Dendritic cell treated with granulocyte-macrophage colony-stimulating factor and Interleukin-4, amounts not matched to agents 40 ng/mL and 50 ng/mL, for 4 days (primary cell): ENCODE measurements at regions not wholly inside any gene's neighbourhood (a gene's known extent, or its start where the extent isn't known, plus 50 kb on each side); places are given as distances from the start of the nearest gene placed in this dataset.
"Not testable (repeated sequence)": the region's sequence is repeated elsewhere in the genome, so short reads cannot be mapped to it uniquely, and the experiment has no call there.

Experiments used
- H3K27ac Mint-ChIP-seq: one replicate; pipeline ENCODE4 v1.8.0; 2022; ENCODE audit warnings: mild to moderate bottlenecking, mixed read lengths
- H3K27me3 Mint-ChIP-seq: one replicate; pipeline ENCODE4 v1.8.0; 2022; ENCODE audit warnings: mild to moderate bottlenecking, mixed read lengths
- H3K36me3 Mint-ChIP-seq: one replicate; pipeline ENCODE4 v1.8.0; 2022; ENCODE audit warnings: low read depth, mixed read lengths
- H3K4me1 Mint-ChIP-seq: one replicate; pipeline ENCODE4 v1.8.0; 2022; ENCODE audit warnings: low read depth, mixed read lengths
- H3K4me3 Mint-ChIP-seq: one replicate; pipeline ENCODE4 v1.8.0; 2022; ENCODE audit warnings: mild to moderate bottlenecking, moderate library complexity, mixed read lengths
- H3K9me3 Mint-ChIP-seq: one replicate; pipeline ENCODE4 v1.8.0; 2022; ENCODE audit warnings: mixed read lengths
- intact Hi-C: fragments of 100-400 bp; cut with micrococcal nuclease; formaldehyde crosslinking; loops from one replicate; pipeline ENCODE4 v1.15.0; 2022

GRCh38 chr1:117314951-117315350, 52.3 kb upstream of the MAN1A2 start:
- H3K36me3 Mint-ChIP-seq, intact Hi-C loops, H3K4me1 Mint-ChIP-seq, H3K4me3 Mint-ChIP-seq, H3K9me3 Mint-ChIP-seq, H3K27ac Mint-ChIP-seq, H3K27me3 Mint-ChIP-seq: not testable (repeated sequence)

DNA sequence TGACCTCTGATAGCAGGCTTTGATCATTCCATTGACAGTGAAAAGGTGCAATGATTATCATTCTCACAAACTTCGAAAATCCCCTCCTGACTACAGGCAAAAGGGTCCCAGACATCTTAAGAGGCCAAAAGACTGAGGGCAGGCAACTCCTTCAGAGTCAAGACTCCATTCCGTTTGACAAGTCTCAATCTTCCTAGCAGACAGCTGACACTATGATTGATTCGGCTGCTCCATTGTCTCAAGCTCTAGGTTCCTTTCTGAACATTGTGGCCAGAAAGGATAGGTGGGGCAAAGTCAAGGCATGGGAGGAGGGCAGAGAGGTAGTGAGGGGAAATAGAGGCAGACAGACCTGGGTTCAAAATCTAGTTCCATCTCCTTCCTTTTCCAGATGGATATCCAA, 53.7 kb upstream of the MAN1A2 start:
- Mint-ChIP-seq H3K4me3 (no peak overlapping the region), H3K27ac (no peak overlapping the region), H3K36me3 (no peaks in the 10 kb centered on the region), H3K9me3 (no peaks in the 10 kb centered on the region), H3K4me1 (no peaks in the 10 kb centered on the region), H3K27me3 (no peaks in the 10 kb centered on the region)
- intact Hi-C loops, result no loop called here

GRCh38 chr1:117312453-117313138, 54.7 kb upstream of the MAN1A2 start:
- H3K27ac Mint-ChIP-seq, result no peak overlapping the region
- no peaks in the 10 kb centered on the region for H3K9me3 Mint-ChIP-seq
- H3K36me3 Mint-ChIP-seq, result no peaks in the 10 kb centered on the region
- no peaks in the 10 kb centered on the region for H3K27me3 Mint-ChIP-seq
- no peaks in the 10 kb centered on the region for H3K4me1 Mint-ChIP-seq
- H3K4me3 Mint-ChIP-seq, result no peak overlapping the region
- intact Hi-C loops, result no loop called here

GRCh38 chr1:117308311-117308916, 58.8 kb upstream of the MAN1A2 start:
- no peaks in the 10 kb centered on the region for H3K27me3 Mint-ChIP-seq
- H3K4me1 Mint-ChIP-seq, result no peaks in the 10 kb centered on the region

GRCh38 chr1:117301901-117302300, 65.3 kb upstream of the MAN1A2 start:
- Mint-ChIP-seq H3K36me3 (no peaks in the 10 kb centered on the region), H3K27me3 (no peaks in the 10 kb centered on the region), H3K4me1 (no peaks in the 10 kb centered on the region), H3K9me3 (no peaks in the 10 kb centered on the region), H3K27ac (no peak overlapping the region), H3K4me3 (no peak overlapping the region)
- intact Hi-C loops, result no loop called here

More at GRCh38 chr1:117308311-117308916, 58.8 kb upstream of the MAN1A2 start:
- intact Hi-C loops, result no loop called here
- H3K9me3 Mint-ChIP-seq, result no peaks in the 10 kb centered on the region
- no peak overlapping the region for H3K4me3 Mint-ChIP-seq
- H3K27ac Mint-ChIP-seq, result no peak overlapping the region
- no peaks in the 10 kb centered on the region for H3K36me3 Mint-ChIP-seq

- intact Hi-C loops, H3K9me3 Mint-ChIP-seq, H3K4me3 Mint-ChIP-seq, H3K27ac Mint-ChIP-seq, H3K36me3 Mint-ChIP-seq, H3K4me1 Mint-ChIP-seq, H3K27me3 Mint-ChIP-seq: not testable (repeated sequence)
Observed at GRCh38 chr1:117300183-117300582, 67.1 kb upstream of the MAN1A2 start.

GRCh38 chr1:117295001-117295400, 72.2 kb upstream of the MAN1A2 start:
- Mint-ChIP-seq H3K27me3 (no peaks in the 10 kb centered on the region), H3K36me3 (no peaks in the 10 kb centered on the region)
- intact Hi-C loops, result no loop called here

DNA sequence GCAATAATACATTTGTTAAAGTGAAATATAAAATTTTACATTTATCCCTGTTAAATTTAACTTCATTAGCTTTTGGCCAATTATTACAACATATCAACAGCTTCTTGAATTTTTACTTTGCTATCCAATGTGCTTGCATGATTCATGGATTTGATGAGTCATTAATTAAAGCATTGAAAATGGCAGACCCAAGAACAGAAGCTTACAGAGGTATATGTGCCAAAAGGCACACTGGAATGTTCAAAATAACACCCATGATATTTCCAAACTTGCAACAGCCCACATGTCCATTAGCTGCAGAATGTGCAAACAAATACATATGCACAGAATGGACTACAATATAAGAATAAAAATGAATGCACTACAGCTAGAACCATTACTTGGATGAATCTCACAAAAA, 76.4 kb upstream of the MAN1A2 start:
- Mint-ChIP-seq H3K27ac (no peak overlapping the region), H3K9me3 (no peaks in the 10 kb centered on the region), H3K4me3 (no peak overlapping the region), H3K36me3 (no peaks in the 10 kb centered on the region), H3K27me3 (peaks cover 2% of the 10 kb centered on the region), H3K4me1 (no peaks in the 10 kb centered on the region)
- intact Hi-C loops, result no loop called here

More at GRCh38 chr1:117295001-117295400, 72.2 kb upstream of the MAN1A2 start:
- no peak overlapping the region for H3K27ac Mint-ChIP-seq
- no peak overlapping the region for H3K4me3 Mint-ChIP-seq
- no peaks in the 10 kb centered on the region for H3K9me3 Mint-ChIP-seq
- no peaks in the 10 kb centered on the region for H3K4me1 Mint-ChIP-seq

DNA sequence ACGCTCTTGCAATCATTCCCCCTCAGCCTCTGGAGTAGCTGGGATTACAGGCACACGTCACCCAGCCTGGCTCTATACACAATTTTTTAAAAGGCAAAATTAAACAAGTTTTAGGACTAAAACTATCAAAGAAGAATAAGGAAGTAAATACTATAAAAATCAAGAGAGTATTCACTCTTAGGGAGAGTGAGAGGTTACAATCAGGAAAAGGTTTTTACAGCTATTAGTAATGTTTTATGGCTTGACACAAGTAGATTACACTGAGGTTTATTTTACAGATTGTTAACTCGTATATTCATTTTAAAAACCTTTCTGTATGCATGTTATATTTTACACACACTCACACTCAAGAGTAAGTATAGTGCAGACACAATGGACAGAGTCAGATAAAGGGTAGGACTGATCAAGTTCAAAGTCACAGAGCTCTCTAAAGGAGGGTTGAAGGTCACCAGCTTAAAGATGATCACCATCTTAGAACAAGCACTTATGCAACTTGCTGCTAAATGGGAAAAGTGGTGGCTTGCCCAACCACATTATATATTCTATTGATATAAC, 77.9 kb upstream of the MAN1A2 start:
- no peak overlapping the region for H3K27ac Mint-ChIP-seq
- no peaks in the 10 kb centered on the region for H3K9me3 Mint-ChIP-seq
- H3K4me1 Mint-ChIP-seq, result no peaks in the 10 kb centered on the region

GRCh38 chr1:117286562-117286961, 75.8 kb upstream of the VTCN1 start:
- Mint-ChIP-seq H3K36me3 (no peaks in the 10 kb centered on the region), H3K4me3 (no peak overlapping the region), H3K4me1 (no peaks in the 10 kb centered on the region), H3K27ac (no peak overlapping the region), H3K9me3 (no peaks in the 10 kb centered on the region), H3K27me3 (peaks cover 2% of the 10 kb centered on the region)
- intact Hi-C loops, result no loop called here

More for the DNA sequence above, 77.9 kb upstream of the MAN1A2 start:
- intact Hi-C loops, result no loop called here
- H3K27me3 Mint-ChIP-seq, result peaks cover 2% of the 10 kb centered on the region
- no peak overlapping the region for H3K4me3 Mint-ChIP-seq
- no peaks in the 10 kb centered on the region for H3K36me3 Mint-ChIP-seq

- intact Hi-C loops, result no loop called here
- Mint-ChIP-seq H3K4me3 (no peak overlapping the region), H3K27me3 (peaks cover 2% of the 10 kb centered on the region), H3K4me1 (no peaks in the 10 kb centered on the region), H3K27ac (no peak overlapping the region), H3K9me3 (no peaks in the 10 kb centered on the region), H3K36me3 (no peaks in the 10 kb centered on the region)
Observed at GRCh38 chr1:117286145-117286544, 75.4 kb upstream of the VTCN1 start.

DNA sequence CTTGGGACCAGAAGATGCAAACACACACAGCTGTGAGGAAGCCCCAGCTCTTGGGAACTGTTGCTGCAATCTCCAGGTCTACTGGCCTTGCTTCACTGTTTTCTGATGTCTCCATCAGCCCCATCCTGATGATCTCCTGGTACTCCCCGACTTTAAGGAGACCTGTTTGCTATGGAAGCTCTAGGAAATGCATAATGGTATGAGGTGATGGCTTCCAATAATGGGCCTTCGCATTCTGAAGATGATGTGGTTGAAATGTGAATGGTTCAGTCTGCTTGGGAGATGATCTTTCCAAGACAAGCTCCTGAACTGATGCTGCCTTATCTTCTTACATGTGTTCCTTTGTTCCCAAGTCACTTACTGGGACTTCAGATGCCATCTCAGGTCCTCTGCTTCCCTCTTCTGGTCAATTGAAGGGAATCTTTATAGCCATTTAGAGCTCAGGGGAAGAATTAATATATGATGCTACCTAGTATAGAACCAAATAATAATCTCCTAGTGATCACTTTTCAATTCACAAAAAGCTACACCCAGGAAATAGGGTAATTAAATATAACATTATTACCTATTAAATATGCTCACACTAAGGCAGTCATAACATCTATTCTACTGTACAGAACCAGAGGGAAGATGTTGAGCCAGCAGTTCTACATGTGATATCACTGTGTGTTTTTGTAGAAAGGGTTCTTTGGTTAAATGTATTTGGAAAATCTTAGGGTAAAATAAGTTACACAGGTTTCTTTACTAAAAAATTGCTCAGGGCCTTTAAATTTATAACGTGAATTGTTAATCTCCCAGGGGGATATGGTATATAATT, 73.9 kb upstream of the VTCN1 start:
- intact Hi-C loops, result loop anchor here (5.0 kb wide), 1 partner anchor 217 kb away; no protein-coding TSS in a partner anchor
- no peaks in the 10 kb centered on the region for H3K36me3 Mint-ChIP-seq
- peaks cover 2% of the 10 kb centered on the region for H3K27me3 Mint-ChIP-seq

DNA sequence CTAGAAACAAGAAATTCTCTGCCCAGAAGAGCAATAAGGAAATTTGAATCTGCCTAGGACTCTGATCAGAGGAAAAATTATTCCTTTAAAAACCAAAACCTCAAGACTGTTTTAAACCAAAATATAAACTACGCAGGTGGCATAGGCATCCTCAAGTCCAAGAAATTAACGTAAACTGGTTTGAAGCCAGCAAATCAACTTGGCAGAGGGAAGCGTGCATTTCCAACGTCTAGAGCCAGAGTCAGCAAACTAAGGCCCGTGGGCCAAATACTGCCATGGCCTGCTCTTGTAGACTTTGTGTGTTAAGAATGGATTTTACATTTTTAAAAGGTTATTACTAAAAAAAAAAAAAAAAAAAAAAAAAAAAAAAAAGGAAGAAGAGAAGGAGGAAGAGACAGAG, 67.8 kb upstream of the VTCN1 start:
- H3K27me3 Mint-ChIP-seq, result no peaks in the 10 kb centered on the region
- no peaks in the 10 kb centered on the region for H3K4me1 Mint-ChIP-seq
- H3K4me3 Mint-ChIP-seq, result no peak overlapping the region
- no peaks in the 10 kb centered on the region for H3K36me3 Mint-ChIP-seq
- no peaks in the 10 kb centered on the region for H3K9me3 Mint-ChIP-seq
- intact Hi-C loops, result no loop called here
- H3K27ac Mint-ChIP-seq, result no peak overlapping the region

More for the DNA sequence above, 73.9 kb upstream of the VTCN1 start:
- H3K4me1 Mint-ChIP-seq, result no peaks in the 10 kb centered on the region
- H3K4me3 Mint-ChIP-seq, result no peak overlapping the region
- no peak overlapping the region for H3K27ac Mint-ChIP-seq
- no peaks in the 10 kb centered on the region for H3K9me3 Mint-ChIP-seq

DNA sequence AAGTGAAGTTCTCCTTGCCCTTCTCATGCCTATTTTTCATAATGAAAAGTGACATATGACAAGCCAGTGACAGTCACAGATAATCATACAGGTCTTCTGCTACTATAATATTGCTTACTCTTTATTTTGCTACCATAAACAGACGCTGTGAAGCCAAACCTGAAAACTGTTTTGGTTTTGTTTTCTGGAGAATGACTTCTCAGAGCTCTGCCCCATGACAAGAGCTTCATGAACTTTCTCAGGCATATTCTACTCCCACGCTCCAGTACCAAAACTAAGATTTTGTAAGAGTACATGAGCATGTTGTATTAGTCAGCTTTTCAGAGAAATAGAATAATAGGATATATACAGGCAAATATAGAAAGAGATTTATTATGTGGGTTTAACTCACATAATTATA, 64.3 kb upstream of the VTCN1 start:
- no peaks in the 10 kb centered on the region for H3K36me3 Mint-ChIP-seq
- intact Hi-C loops, result no loop called here

More for the DNA sequence above, 64.3 kb upstream of the VTCN1 start:
- Mint-ChIP-seq H3K27ac (no peak overlapping the region), H3K4me3 (no peak overlapping the region), H3K4me1 (no peaks in the 10 kb centered on the region), H3K9me3 (no peaks in the 10 kb centered on the region), H3K27me3 (no peaks in the 10 kb centered on the region)
